HG03039 (cell line): ENCODE measurements at regions not wholly inside any gene's neighbourhood (a gene's known extent, or its start where the extent isn't known, plus 50 kb on each side); places are given as distances from the start of the nearest gene placed in this dataset.

ENCODE experiments used
- ATAC-seq: cut with Tn5 transposase; IDR thresholded peaks from one replicate; pipeline ENCODE4 v1.9.1; 2021; ENCODE audit warnings: mild to moderate bottlenecking, moderate library complexity; ENCODE audit not compliant: unreplicated experiment

GRCh38 chr15:96565266-96565665, 234.8 kb downstream of the NR2F2 start:
- ATAC-seq, result no peak

GRCh38 chr15:96574782-96575181, 244.3 kb downstream of the NR2F2 start:
- no peak for ATAC-seq

- no peak for ATAC-seq
Observed at GRCh38 chr15:96576596-96576995, 246.1 kb downstream of the NR2F2 start.

- no peak for ATAC-seq
Observed at GRCh38 chr15:96578393-96578792, 247.9 kb downstream of the NR2F2 start.

GRCh38 chr15:96581371-96581770, 250.9 kb downstream of the NR2F2 start:
- ATAC-seq, result no peak

GRCh38 chr15:96582473-96582872, 252.0 kb downstream of the NR2F2 start:
- ATAC-seq, result no peak

GRCh38 chr15:96583671-96584070, 253.2 kb downstream of the NR2F2 start:
- ATAC-seq, result no peak

- no peak for ATAC-seq
Observed at GRCh38 chr15:96585484-96586386, 255.2 kb downstream of the NR2F2 start.

- no peak for ATAC-seq
Observed at GRCh38 chr15:96586901-96587300, 256.4 kb downstream of the NR2F2 start.

GRCh38 chr15:96589864-96590263, 259.4 kb downstream of the NR2F2 start:
- ATAC-seq, result no peak

GRCh38 chr15:96593735-96594134, 263.2 kb downstream of the NR2F2 start:
- no peak for ATAC-seq

- no peak for ATAC-seq
Observed at GRCh38 chr15:96595951-96596350, 265.5 kb downstream of the NR2F2 start.

GRCh38 chr15:96598514-96598913, 268.0 kb downstream of the NR2F2 start:
- no peak for ATAC-seq

- ATAC-seq, result no peak
Observed at GRCh38 chr15:96599268-96599667, 268.8 kb downstream of the NR2F2 start.

GRCh38 chr15:96600350-96600749, 269.9 kb downstream of the NR2F2 start:
- no peak for ATAC-seq

- ATAC-seq, result no peak
Observed at GRCh38 chr15:96606617-96607016, 276.1 kb downstream of the NR2F2 start.

GRCh38 chr15:96610757-96611156, 280.3 kb downstream of the NR2F2 start:
- ATAC-seq, result no peak

GRCh38 chr15:96612917-96613316, 282.4 kb downstream of the NR2F2 start:
- ATAC-seq, result no peak

GRCh38 chr15:96619174-96619573, 288.7 kb downstream of the NR2F2 start:
- ATAC-seq, result no peak

- ATAC-seq, result no peak
Observed at GRCh38 chr15:96622714-96623113, 292.2 kb downstream of the NR2F2 start.

- ATAC-seq, result no peak
Observed at GRCh38 chr15:96625256-96625655, 294.8 kb downstream of the NR2F2 start.

GRCh38 chr15:96627031-96627568, 296.6 kb downstream of the NR2F2 start:
- ATAC-seq, result no peak
